CD4-positive, alpha-beta T cell (primary cell): ENCODE measurements at regions not wholly inside any gene's neighbourhood (a gene's known extent, or its start where the extent isn't known, plus 50 kb on each side); places are given as distances from the start of the nearest gene placed in this dataset.

ENCODE experiments used
- ATAC-seq: fragments of 200-7000 bp; cut with Tn5 transposase; one replicate; pipeline ENCODE4 v1.10.0; 2022; ENCODE audit warnings: mild to moderate bottlenecking; ENCODE audit not compliant: poor library complexity
- CTCF ChIA-PET: fragments of 350-600 bp; sonication (Branson Sonifier 250); formaldehyde crosslinking; loops from one replicate; lab custom pipeline; 2021; ENCODE audit warnings: antibody characterized with exemption, inconsistent platforms; lab: Charles Lee
- POLR2A ChIA-PET: fragments of 350-600 bp; sonication (Branson Sonifier 250); formaldehyde crosslinking; loops from one replicate; lab custom pipeline; 2021; ENCODE audit warnings: antibody characterized with exemption, inconsistent platforms; lab: Charles Lee
- DNase-seq, 14 experiments: peaks; one replicate each; pipeline ENCODE4 v3.0.0-alpha.2; 2013 to 2020; ENCODE audit warnings: mixed read lengths in 2 of 14
- H3K27ac ChIP-seq, 2 donors: one replicate each; pipeline versions ENCODE4 v1.5.1 to v1.7.0; 2013; ENCODE audit warnings: low read length in 2 of 2, low read depth in 1 of 2, mild to moderate bottlenecking in 1 of 2
- H3K27me3 ChIP-seq, 2 experiments: 1 replicate in 1 of 2; 2 replicates in 1 of 2; pipeline versions ENCODE4 v1.6.1 to v1.7.0; 2013; ENCODE audit warnings: low read length in 2 of 2, control low read depth in 1 of 2, mild to moderate bottlenecking in 1 of 2, moderate library complexity in 1 of 2; ENCODE audit not compliant: insufficient read depth in 2 of 2, control insufficient read depth in 1 of 2
- H3K36me3 ChIP-seq: one replicate; pipeline ENCODE4 v1.6.1; 2013; ENCODE audit warnings: low read length, control low read depth; ENCODE audit not compliant: insufficient read depth
- H3K4me1 ChIP-seq: one replicate; pipeline ENCODE4 v1.6.1; 2013; ENCODE audit warnings: low read length, control low read depth; ENCODE audit not compliant: insufficient read depth
- H3K4me3 ChIP-seq: one replicate; pipeline ENCODE4 v1.5.1; 2013; ENCODE audit warnings: mild to moderate bottlenecking, low read length, moderate library complexity
- H3K9me3 ChIP-seq, 2 experiments: 1 replicate in 1 of 2; 2 replicates in 1 of 2; pipeline versions ENCODE4 v1.6.1 to v1.7.0; 2013; ENCODE audit warnings: low read length in 2 of 2, mild to moderate bottlenecking in 2 of 2, control low read depth in 1 of 2, moderate library complexity in 1 of 2; ENCODE audit not compliant: control insufficient read depth in 1 of 2, insufficient read depth in 1 of 2
- H3K27ac Mint-ChIP-seq: one replicate; pipeline ENCODE4 v1.8.0; 2020; ENCODE audit warnings: mixed read lengths
- H3K27me3 Mint-ChIP-seq: one replicate; pipeline ENCODE4 v1.8.0; 2021; ENCODE audit warnings: mixed read lengths
- H3K36me3 Mint-ChIP-seq: one replicate; pipeline ENCODE4 v1.8.0; 2021; ENCODE audit warnings: low read depth, mixed read lengths
- H3K4me1 Mint-ChIP-seq: one replicate; pipeline ENCODE4 v1.8.0; 2021; ENCODE audit warnings: low read depth, mixed read lengths
- H3K4me3 Mint-ChIP-seq: one replicate; pipeline ENCODE4 v1.8.0; 2020; ENCODE audit warnings: mild to moderate bottlenecking, mixed read lengths
- H3K9me3 Mint-ChIP-seq: one replicate; pipeline ENCODE4 v1.8.0; 2020; ENCODE audit warnings: mixed read lengths
- CTCF ChIP-seq: fragments of 200-600 bp; IDR thresholded peaks from one replicate; pipeline ENCODE4 v1.8.0; 2022; ENCODE audit warnings: antibody characterized with exemption, mild to moderate bottlenecking
- intact Hi-C, 2 experiments: fragments of 100-400 bp; cut with DNase I in 1 of 2; cut with micrococcal nuclease in 1 of 2; formaldehyde crosslinking; loops; one replicate each; pipeline versions ENCODE4 v1.15.1 to v1.9.0; 2023 to 2025; cut with DNase I, micrococcal nuclease

- DNase-seq (no peak), ATAC-seq (no peak)
- no peaks in the 10 kb centered on the region for H3K27me3 ChIP-seq
- H3K27ac ChIP-seq = no peak overlapping the region
- Mint-ChIP-seq H3K4me1 (no peaks in the 10 kb centered on the region), H3K27ac (no peak overlapping the region), H3K36me3 (no peaks in the 10 kb centered on the region), H3K27me3 (no peaks in the 10 kb centered on the region), H3K4me3 (no peak overlapping the region), H3K9me3 (peaks cover 3% of the 10 kb centered on the region)
- TF ChIP-seq CTCF = no peak
- CTCF ChIA-PET = no interaction called here
- intact Hi-C loops = no loop called here
- H3K36me3 ChIP-seq = no peaks in the 10 kb centered on the region
- H3K4me1 ChIP-seq = no peaks in the 10 kb centered on the region
- no peaks in the 10 kb centered on the region for H3K9me3 ChIP-seq
- no peak overlapping the region for H3K4me3 ChIP-seq
- POLR2A ChIA-PET = no interaction called here
These were observed 159.0 kb downstream of the PTBP2 start for GRCh38 chr1:96880626-96881025.

GRCh38 chr1:96882096-96882495 is 160.5 kb downstream of the PTBP2 start:
- DNase-seq (no peak), ATAC-seq (no peak)
- no peaks in the 10 kb centered on the region for H3K36me3 Mint-ChIP-seq
- CTCF ChIA-PET = no interaction called here
- H3K9me3 ChIP-seq = no peaks in the 10 kb centered on the region
- no peak overlapping the region for H3K4me3 Mint-ChIP-seq
- intact Hi-C loops = no loop called here
- no peaks in the 10 kb centered on the region for H3K27me3 ChIP-seq
- no peaks in the 10 kb centered on the region for H3K36me3 ChIP-seq
- no peaks in the 10 kb centered on the region for H3K4me1 Mint-ChIP-seq
- POLR2A ChIA-PET = no interaction called here
- H3K9me3 Mint-ChIP-seq = peaks cover 3% of the 10 kb centered on the region
- H3K4me1 ChIP-seq = no peaks in the 10 kb centered on the region
- no peak for TF ChIP-seq CTCF
- H3K27ac ChIP-seq = no peak overlapping the region
- H3K27ac Mint-ChIP-seq = no peak overlapping the region
- no peak overlapping the region for H3K4me3 ChIP-seq
- H3K27me3 Mint-ChIP-seq = no peaks in the 10 kb centered on the region

- Histone ChIP-seq H3K4me3 (no peak overlapping the region), H3K36me3 (no peaks in the 10 kb centered on the region), H3K27me3 (no peaks in the 10 kb centered on the region), H3K27ac (no peak overlapping the region), H3K9me3 (no peaks in the 10 kb centered on the region), H3K4me1 (no peaks in the 10 kb centered on the region)
- Mint-ChIP-seq H3K9me3 (no peaks in the 10 kb centered on the region), H3K27ac (no peak overlapping the region), H3K4me1 (no peaks in the 10 kb centered on the region), H3K36me3 (no peaks in the 10 kb centered on the region), H3K4me3 (no peak overlapping the region), H3K27me3 (no peaks in the 10 kb centered on the region)
- POLR2A ChIA-PET = no interaction called here
- DNase-seq (no peak), ATAC-seq (no peak)
- intact Hi-C loops = no loop called here
- CTCF ChIA-PET = no interaction called here
- no peak for TF ChIP-seq CTCF
These were observed 164.9 kb downstream of the PTBP2 start for GRCh38 chr1:96886474-96886873.
